ENCODE measurements at regions not wholly inside any gene's neighbourhood (a gene's known extent, or its start where the extent isn't known, plus 50 kb on each side); places are given as distances from the start of the nearest gene placed in this dataset.

- H3K4me1 Mint-ChIP-seq, result peaks cover 11% of the 10 kb centered on the region
- H3K36me3 Mint-ChIP-seq, result peaks cover 6% of the 10 kb centered on the region
- Histone ChIP-seq H3K36me3 (no peaks in the 10 kb centered on the region), H3K9me3 (ENCODE audit: low read depth) (no peaks in the 10 kb centered on the region), H3K27ac (no peak overlapping the region), H4K20me1 (ENCODE audit: low read depth) (no peaks in the 10 kb centered on the region), H3K4me2 (peak overlapping the region; percentile 68), H3K4me1 (peaks cover 20% of the 10 kb centered on the region), H3F3A (ENCODE audit: low read depth) (peaks cover 9% of the 10 kb centered on the region), H3K27me3 (no peaks in the 10 kb centered on the region), H3K9ac (no peak overlapping the region), H3K79me2 (ENCODE audit: low read depth) (no peaks in the 10 kb centered on the region), H3K4me3 (peak overlapping the region; percentile 13), H2AFZ (replicated peaks) (no peak overlapping the region)
- peak overlapping the region; percentile 18 for H3K27ac Mint-ChIP-seq
- TF ChIP-seq EZH2 (IDR thresholded peaks at IDR 0.05), result no peak
- TF ChIP-seq, protein P1, sequence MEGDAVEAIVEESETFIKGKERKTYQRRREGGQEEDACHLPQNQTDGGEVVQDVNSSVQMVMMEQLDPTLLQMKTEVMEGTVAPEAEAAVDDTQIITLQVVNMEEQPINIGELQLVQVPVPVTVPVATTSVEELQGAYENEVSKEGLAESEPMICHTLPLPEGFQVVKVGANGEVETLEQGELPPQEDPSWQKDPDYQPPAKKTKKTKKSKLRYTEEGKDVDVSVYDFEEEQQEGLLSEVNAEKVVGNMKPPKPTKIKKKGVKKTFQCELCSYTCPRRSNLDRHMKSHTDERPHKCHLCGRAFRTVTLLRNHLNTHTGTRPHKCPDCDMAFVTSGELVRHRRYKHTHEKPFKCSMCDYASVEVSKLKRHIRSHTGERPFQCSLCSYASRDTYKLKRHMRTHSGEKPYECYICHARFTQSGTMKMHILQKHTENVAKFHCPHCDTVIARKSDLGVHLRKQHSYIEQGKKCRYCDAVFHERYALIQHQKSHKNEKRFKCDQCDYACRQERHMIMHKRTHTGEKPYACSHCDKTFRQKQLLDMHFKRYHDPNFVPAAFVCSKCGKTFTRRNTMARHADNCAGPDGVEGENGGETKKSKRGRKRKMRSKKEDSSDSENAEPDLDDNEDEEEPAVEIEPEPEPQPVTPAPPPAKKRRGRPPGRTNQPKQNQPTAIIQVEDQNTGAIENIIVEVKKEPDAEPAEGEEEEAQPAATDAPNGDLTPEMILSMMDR (IDR thresholded peaks at IDR 0.05), result no peak
- TF ChIP-seq EZH2phosphoT487 (IDR thresholded peaks at IDR 0.05), result no peak
- no peaks in the 10 kb centered on the region for H3K27me3 Mint-ChIP-seq (ENCODE audit: insufficient read depth, low read depth)
- peak; percentile 69 for DNase-seq (ENCODE audit: low spot score)
- H3K4me3 Mint-ChIP-seq, result no peak overlapping the region
- peaks cover 12% of the 10 kb centered on the region for H3K9me3 Mint-ChIP-seq
Observed at GRCh38 chr1:245074232-245074747, 80.5 kb upstream of the KIF26B start.

DNA sequence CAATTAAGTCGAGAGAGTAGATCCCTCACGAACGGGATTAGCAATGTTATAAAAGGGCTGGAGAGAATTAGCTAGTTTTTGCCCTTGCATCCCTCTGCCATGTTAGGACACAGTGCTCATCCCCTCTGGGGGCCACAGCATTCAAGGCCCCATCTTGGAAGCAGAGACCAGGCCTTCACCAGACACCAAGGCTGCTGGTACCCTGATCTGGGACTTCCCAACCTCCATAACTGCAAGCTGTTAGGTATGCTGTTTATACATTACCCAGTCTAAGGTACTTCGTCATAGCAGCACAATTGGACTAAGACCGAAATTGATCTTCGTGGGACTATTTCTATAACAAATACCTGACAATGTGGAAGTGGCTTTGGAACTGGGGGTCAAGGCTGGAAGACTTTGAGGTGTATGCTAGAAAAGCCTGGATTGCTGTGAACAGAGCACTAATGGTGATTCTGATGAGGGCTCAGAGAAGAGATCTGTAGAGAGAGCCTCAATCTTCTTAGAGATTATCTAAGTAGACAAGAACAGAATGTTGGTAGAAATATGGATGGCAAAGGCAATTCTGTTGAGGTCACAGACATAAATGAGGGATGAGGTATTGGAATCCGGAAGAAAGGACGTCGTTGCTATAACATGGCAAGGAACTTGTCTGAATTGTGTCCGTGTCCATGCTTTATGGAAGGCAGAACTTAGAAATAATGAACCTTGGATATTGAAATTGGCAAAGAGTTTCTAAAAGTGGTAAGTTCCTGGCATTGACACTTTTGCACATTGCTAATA is 83.8 kb upstream of the KIF26B start:
- H4K20me1 ChIP-seq (ENCODE audit: low read depth), result no peaks in the 10 kb centered on the region
- no peak overlapping the region for H3K27ac ChIP-seq
- no peak for DNase-seq (ENCODE audit: low spot score)
- no peak for TF ChIP-seq EZH2 (IDR thresholded peaks at IDR 0.05)
- TF ChIP-seq, protein P1 (IDR thresholded peaks at IDR 0.05), result no peak
- no peak for TF ChIP-seq EZH2phosphoT487 (IDR thresholded peaks at IDR 0.05)
- no peaks in the 10 kb centered on the region for H3K27me3 ChIP-seq
- H3K9ac ChIP-seq, result no peak overlapping the region
- no peak overlapping the region for H3K4me3 ChIP-seq
- H3F3A ChIP-seq (ENCODE audit: low read depth), result peaks cover 9% of the 10 kb centered on the region
- H3K4me2 ChIP-seq, result no peak overlapping the region
- no peaks in the 10 kb centered on the region for H3K79me2 ChIP-seq (ENCODE audit: low read depth)
- no peaks in the 10 kb centered on the region for H3K36me3 ChIP-seq
- H3K27ac Mint-ChIP-seq, result no peak overlapping the region
- peaks cover 11% of the 10 kb centered on the region for H3K4me1 Mint-ChIP-seq
- peaks cover 4% of the 10 kb centered on the region for H3K36me3 Mint-ChIP-seq
- peaks cover 20% of the 10 kb centered on the region for H3K4me1 ChIP-seq
- H3K9me3 ChIP-seq (ENCODE audit: low read depth), result no peaks in the 10 kb centered on the region
- H3K9me3 Mint-ChIP-seq, result peaks cover 7% of the 10 kb centered on the region
- no peak overlapping the region for H2AFZ ChIP-seq (replicated peaks)
- peaks cover 2% of the 10 kb centered on the region for H3K27me3 Mint-ChIP-seq (ENCODE audit: insufficient read depth, low read depth)
- H3K4me3 Mint-ChIP-seq, result no peak overlapping the region

DNA sequence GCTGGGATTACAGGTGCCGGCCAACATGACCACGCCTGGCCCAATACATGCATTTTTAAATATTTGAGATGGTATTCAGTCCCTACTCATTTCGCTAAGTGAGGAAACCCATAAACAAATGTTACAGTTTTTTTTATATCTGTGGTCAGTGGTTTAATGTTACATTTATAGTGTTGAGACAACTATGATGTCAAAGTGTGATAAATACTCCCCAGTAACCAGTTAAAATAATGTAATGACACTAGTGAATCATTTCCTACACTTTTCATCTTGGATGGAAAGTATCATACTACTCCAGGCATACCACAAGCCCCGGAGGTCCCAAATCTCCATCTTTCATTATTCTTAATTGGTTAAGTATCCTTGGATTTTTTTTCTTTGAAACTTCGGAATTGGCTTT is 87.5 kb upstream of the KIF26B start:
- Histone ChIP-seq H3K27me3 (no peaks in the 10 kb centered on the region), H3K4me3 (no peak overlapping the region), H3K27ac (no peak overlapping the region), H3K4me2 (no peak overlapping the region), H3F3A (ENCODE audit: low read depth) (no peaks in the 10 kb centered on the region), H3K79me2 (ENCODE audit: low read depth) (no peaks in the 10 kb centered on the region), H3K36me3 (no peaks in the 10 kb centered on the region), H4K20me1 (ENCODE audit: low read depth) (no peaks in the 10 kb centered on the region), H3K4me1 (no peaks in the 10 kb centered on the region), H3K9me3 (ENCODE audit: low read depth) (no peaks in the 10 kb centered on the region), H2AFZ (replicated peaks) (no peak overlapping the region), H3K9ac (no peak overlapping the region)
- peaks cover 2% of the 10 kb centered on the region for H3K9me3 Mint-ChIP-seq
- DNase-seq (ENCODE audit: low spot score), result no peak
- no peak overlapping the region for H3K4me3 Mint-ChIP-seq
- no peak overlapping the region for H3K27ac Mint-ChIP-seq
- no peak for TF ChIP-seq EZH2phosphoT487 (IDR thresholded peaks at IDR 0.05)
- TF ChIP-seq, protein P1 (IDR thresholded peaks at IDR 0.05), result no peak
- TF ChIP-seq EZH2 (IDR thresholded peaks at IDR 0.05), result no peak
- peaks cover 2% of the 10 kb centered on the region for H3K27me3 Mint-ChIP-seq (ENCODE audit: insufficient read depth, low read depth)
- peaks cover 2% of the 10 kb centered on the region for H3K36me3 Mint-ChIP-seq
- no peaks in the 10 kb centered on the region for H3K4me1 Mint-ChIP-seq
